HepG2 (cell line): ENCODE measurements at regions not wholly inside any gene's neighbourhood (a gene's known extent, or its start where the extent isn't known, plus 50 kb on each side); places are given as distances from the start of the nearest gene placed in this dataset.

Source experiments
- ATAC-seq: fragments of 200-7000 bp; cut with Tn5 transposase; 3 replicates; pipeline ENCODE4 v1.9.1; 2020; ENCODE audit warnings: mild to moderate bottlenecking, moderate library complexity
- BruUV-seq: library from RNA; stranded (reverse); fragments of 400-500 nt; replicated peaks from 2 replicates; lab custom pipeline; 2021; lab: Mats Ljungman, UMichigan
- CTCF ChIA-PET: fragments of 300-600 bp; formaldehyde crosslinking; extraction: SDS; loops from one replicate; lab custom pipeline; 2021; ENCODE audit warnings: low total read pairs, inconsistent platforms, low intra/inter-chr PET ratio; lab: Yijun Ruan, JAX
- POLR2A ChIA-PET: fragments of 350-600 bp; sonication (Branson Sonifier 250); formaldehyde crosslinking; loops from one replicate; lab custom pipeline; 2020; ENCODE audit warnings: antibody characterized with exemption, inconsistent platforms; lab: Yijun Ruan, JAX
- DNase-seq: peaks from one replicate; pipeline ENCODE4 v3.0.0-alpha.2; 2015; ENCODE audit warnings: low spot score
- FAIRE-seq: peaks from 3 replicates; lab custom pipeline; 2011; peaks lifted over from hg19 to GRCh38; lab: Jason Lieb, UNC
- H2AFZ ChIP-seq: one replicate; pipeline ENCODE4 v1.6.1; 2011; ENCODE audit warnings: low read length, inconsistent platforms
- H3K27ac ChIP-seq: fragments of 300-600 bp; 3 replicates; pipeline ENCODE4 v1.8.0; 2011; ENCODE audit warnings: mixed run types, mild to moderate bottlenecking, mixed read lengths, low read length, inconsistent platforms; ENCODE audit not compliant: insufficient read depth; ENCODE audit errors: extremely low read length
- H3K27me3 ChIP-seq, 2 experiments: fragments of 200-600 bp in 1 of 2; 2 replicates in 1 of 2; 3 replicates in 1 of 2; pipeline versions ENCODE4 v1.6.0 to v1.8.0; 2011; ENCODE audit warnings: low read length in 2 of 2, mild to moderate bottlenecking in 2 of 2, moderate library complexity in 2 of 2, inconsistent platforms in 1 of 2; ENCODE audit not compliant: insufficient read depth in 2 of 2, control insufficient read depth in 1 of 2
- H3K36me3 ChIP-seq, 2 experiments: fragments of 200-600 bp in 1 of 2; replicated peaks in 1 of 2; 2 replicates in 1 of 2; 3 replicates in 1 of 2; pipeline versions ENCODE4 v1.5.1 to v1.8.0; 2011; ENCODE audit warnings: low read length in 2 of 2, inconsistent platforms in 1 of 2; ENCODE audit not compliant: insufficient read depth in 2 of 2, control insufficient read depth in 1 of 2
- H3K4me1 ChIP-seq: 2 replicates; pipeline ENCODE4 v1.5.1; 2012; ENCODE audit warnings: low read length, inconsistent platforms; ENCODE audit not compliant: insufficient read depth
- H3K4me2 ChIP-seq: 2 replicates; pipeline ENCODE4 v1.6.0; 2011; ENCODE audit warnings: low read depth, low read length, inconsistent platforms
- H3K4me3 ChIP-seq, 3 experiments: fragments of 200-600 bp in 1 of 3; sonication (generic), shearing (Covaris generic) in 1 of 3; replicated peaks in 1 of 3; 2 replicates each; pipeline ENCODE4 v1.5.1; 2011 to 2016; ENCODE audit warnings: low read length in 3 of 3, inconsistent platforms in 2 of 3, low read depth in 2 of 3, mild to moderate bottlenecking in 2 of 3, control low read depth in 1 of 3, mixed read lengths in 1 of 3; ENCODE audit not compliant: insufficient read depth in 1 of 3
- H3K79me2 ChIP-seq: one replicate; pipeline ENCODE4 v1.6.1; 2011; ENCODE audit warnings: low read length, inconsistent platforms; ENCODE audit not compliant: insufficient read depth
- H3K9ac ChIP-seq: 2 replicates; pipeline ENCODE4 v1.6.0; 2011; ENCODE audit warnings: mild to moderate bottlenecking, low read depth, low read length, inconsistent platforms; ENCODE audit not compliant: insufficient read depth
- H3K9me3 ChIP-seq: 2 replicates; pipeline ENCODE4 v1.5.1; 2012; ENCODE audit warnings: mild to moderate bottlenecking, low read length
- H4K20me1 ChIP-seq: 2 replicates; pipeline ENCODE4 v1.6.0; 2011; ENCODE audit warnings: inconsistent platforms, mild to moderate bottlenecking, low read length, moderate library complexity; ENCODE audit not compliant: insufficient read depth
- CC2D1A ChIP-seq: sonication (generic); formaldehyde crosslinking; IDR thresholded peaks from 2 replicates; pipeline ENCODE4 v1.8.1; 2023; ENCODE audit warnings: mild to moderate bottlenecking, missing genetic modification reagents
- DBP ChIP-seq: sonication (generic); formaldehyde crosslinking; IDR thresholded peaks from 2 replicates; pipeline ENCODE4 v1.4.0; 2020; ENCODE audit warnings: missing genetic modification reagents; ENCODE audit errors: not compliant biosample characterization
- FOXP4 ChIP-seq: sonication (generic); formaldehyde crosslinking; IDR thresholded peaks from 2 replicates; pipeline ENCODE4 v1.4.0; 2020; ENCODE audit warnings: missing genetic modification reagents
- GZF1 ChIP-seq: sonication (generic); formaldehyde crosslinking; IDR thresholded peaks from 2 replicates; pipeline ENCODE4 v1.5.1; 2020; ENCODE audit warnings: mild to moderate bottlenecking, missing genetic modification reagents
- HMG20B ChIP-seq: conservative IDR thresholded peaks from 2 replicates; pipeline ENCODE4 v1.6.1; 2016; ENCODE audit warnings: missing genetic modification reagents, missing compliant biosample characterization
- MAF1 ChIP-seq: sonication (generic); formaldehyde crosslinking; IDR thresholded peaks from 2 replicates; pipeline ENCODE4 v1.5.0; 2020; ENCODE audit warnings: missing genetic modification reagents, borderline replicate concordance
- MEF2D ChIP-seq: sonication (generic); formaldehyde crosslinking; IDR thresholded peaks from 2 replicates; pipeline ENCODE4 v1.5.1; 2020; ENCODE audit warnings: mild to moderate bottlenecking, missing genetic modification reagents
- POGZ ChIP-seq: sonication (generic); formaldehyde crosslinking; IDR thresholded peaks from 2 replicates; pipeline ENCODE4 v1.4.0; 2020; ENCODE audit warnings: mild to moderate bottlenecking, missing genetic modification reagents
- SNAI1 ChIP-seq: sonication (generic); formaldehyde crosslinking; IDR thresholded peaks from 2 replicates; pipeline ENCODE4 v1.5.0; 2020; ENCODE audit warnings: mild to moderate bottlenecking, missing genetic modification reagents, borderline replicate concordance
- ZBTB1 ChIP-seq: sonication (generic); formaldehyde crosslinking; IDR thresholded peaks from 2 replicates; pipeline ENCODE4 v1.4.0; 2020; ENCODE audit warnings: missing genetic modification reagents, borderline replicate concordance
- ZGPAT ChIP-seq: IDR thresholded peaks from 2 replicates; pipeline ENCODE4 v1.6.1; 2016; ENCODE audit warnings: mild to moderate bottlenecking
- ZNF12 ChIP-seq: sonication (generic); formaldehyde crosslinking; IDR thresholded peaks from 2 replicates; pipeline ENCODE4 v1.5.0; 2020; ENCODE audit warnings: missing genetic modification reagents
- ZNF281 ChIP-seq: sonication (generic); formaldehyde crosslinking; IDR thresholded peaks from 2 replicates; pipeline ENCODE4 v1.4.0; 2020; ENCODE audit warnings: missing genetic modification reagents, borderline replicate concordance
- ZNF33A ChIP-seq: sonication (generic); formaldehyde crosslinking; IDR thresholded peaks from 2 replicates; pipeline ENCODE4 v1.5.1; 2020; ENCODE audit warnings: missing genetic modification reagents, mild to moderate bottlenecking, moderate library complexity, borderline replicate concordance
- ZNF513 ChIP-seq: sonication (generic); formaldehyde crosslinking; conservative IDR thresholded peaks from 2 replicates; pipeline ENCODE4 v1.5.0; 2020; ENCODE audit warnings: missing genetic modification reagents
- ZNF552 ChIP-seq: sonication (generic); formaldehyde crosslinking; IDR thresholded peaks from 2 replicates; pipeline ENCODE4 v1.9.0; 2022; ENCODE audit warnings: missing genetic modification reagents, mild to moderate bottlenecking, borderline replicate concordance
- WGBS: methylation state at CpG from one replicate; pipeline ENCODE4 v1.1.6; 2017; ENCODE audit warnings: low lambda C conversion rate; 5-methylcytosine and 5-hydroxymethylcytosine counted together
- in situ Hi-C: cut with HindIII; loops from 2 replicates; pipeline ENCODE4 v1.10.0; 2017; ENCODE audit warnings: low pct_unique_long_range_greater_than_20kb; ENCODE audit not compliant: extremely low pct_ligation_motif_present
- intact Hi-C: fragments of 100-400 bp; cut with micrococcal nuclease; formaldehyde crosslinking; loops from one replicate; pipeline ENCODE4 v1.10.0; 2022; ENCODE audit not compliant: unreplicated experiment

GRCh38 chr20:60792941-60793340 is 459.1 kb upstream of the CDH4 start (continued):
- TF ChIP-seq ZNF281 (CRISPR knock-in tag) (no peak), DBP (CRISPR knock-in tag) (no peak), ZBTB1 (CRISPR knock-in tag) (no peak), GZF1 (CRISPR knock-in tag) (no peak), ZGPAT (CRISPR knock-in tag) (no peak)
- TF ChIP-seq, all 625 proteins: peak for 0

- Histone ChIP-seq H3K4me3 (no peak overlapping the region), H3K36me3 (no peaks in the 10 kb centered on the region), H3K9ac (no peak overlapping the region), H2AFZ (no peak overlapping the region), H4K20me1 (no peaks in the 10 kb centered on the region), H3K4me2 (no peak overlapping the region), H3K27ac (no peak overlapping the region), H3K4me1 (no peaks in the 10 kb centered on the region), H3K9me3 (peaks cover 53% of the 10 kb centered on the region), H3K79me2 (no peaks in the 10 kb centered on the region), H3K27me3 (no peaks in the 10 kb centered on the region; a peak in 1 of 5 replicates)
- in situ Hi-C loops: no loop called here
- POLR2A ChIA-PET: no interaction called here
- no peak for ATAC-seq
- WGBS: 20% methylated on average over 4 of the region's 4 CpGs
- no peak for DNase-seq
- CTCF ChIA-PET: no interaction called here
- BruUV-seq: no TSS peak
- intact Hi-C loops: no loop called here
- no peak for FAIRE-seq
- TF ChIP-seq FOXP4 (CRISPR knock-in tag) (no peak), POGZ (CRISPR knock-in tag) (no peak), MEF2D (CRISPR knock-in tag) (no peak), CC2D1A (CRISPR knock-in tag) (no peak), ZNF552 (CRISPR knock-in tag) (no peak), HMG20B (no peak), ZNF12 (CRISPR knock-in tag) (no peak), ZNF513 (CRISPR knock-in tag) (no peak), SNAI1 (CRISPR knock-in tag) (no peak), ZNF33A (CRISPR knock-in tag) (no peak), MAF1 (CRISPR knock-in tag) (no peak)
Measured at GRCh38 chr20:60794674-60795073, 457.4 kb upstream of the CDH4 start.
